ENCODE measurements at regions not wholly inside any gene's neighbourhood (a gene's known extent, or its start where the extent isn't known, plus 50 kb on each side); places are given as distances from the start of the nearest gene placed in this dataset.

GRCh38 chr2:6281524-6281923, 584.2 kb downstream of the CMPK2 start:
- H3K4me1 Mint-ChIP-seq = peaks cover 8 to 9% of the 10 kb centered on the region in 2 experiments

More at GRCh38 chr2:6281524-6281923, 584.2 kb downstream of the CMPK2 start:
- no peak overlapping the region for H3K18ac ChIP-seq (ENCODE audit: insufficient read length, low read depth, low read length)
- H3K27ac ChIP-seq (ENCODE audit: insufficient read length, low read depth, low read length) = no peak overlapping the region
- no peaks in the 10 kb centered on the region for H3K9me3 ChIP-seq (ENCODE audit: control insufficient read depth, low read depth, low read length)
- H3K79me2 ChIP-seq (ENCODE audit: insufficient read depth, low read length) = no peaks in the 10 kb centered on the region
- H3K14ac ChIP-seq (ENCODE audit: insufficient read depth, low read length) = no peak overlapping the region
- no peak overlapping the region for H2BK20ac ChIP-seq (ENCODE audit: low read depth, low read length, poor library complexity, severe bottlenecking)
- H4K8ac ChIP-seq (replicated peaks; ENCODE audit: insufficient read length, low read depth, low read length) = no peak overlapping the region
- Mint-ChIP-seq H3K4me3 (no peak overlapping the region), H3K27me3 (ENCODE audit: low read depth) (no peaks in the 10 kb centered on the region), H3K27ac (no peak overlapping the region), H3K9me3 (no peaks in the 10 kb centered on the region), H3K36me3 (ENCODE audit: insufficient read depth in 1 of 3, low read depth in 3 of 3) (no peaks in the 10 kb centered on the region)
- H2AFZ ChIP-seq (ENCODE audit: low read length) = no peak overlapping the region
- no peak overlapping the region for H3T11ph ChIP-seq (ENCODE audit: low read length)
- no peak overlapping the region for H3K23ac ChIP-seq (ENCODE audit: insufficient read length, low read depth, low read length)
- H2BK15ac ChIP-seq (ENCODE audit: low read depth, low read length) = no peak overlapping the region
- H2AK5ac ChIP-seq (ENCODE audit: insufficient read length, low read length) = no peak overlapping the region
- no CpG with 5 or more reads among the region's 5 CpGs for WGBS (ENCODE audit: extremely low coverage, insufficient read length, low lambda C conversion rate)
- H2BK120ac ChIP-seq (ENCODE audit: low read depth, low read length, poor library complexity, severe bottlenecking) = no peak overlapping the region
- H2BK12ac ChIP-seq (ENCODE audit: insufficient read length, low read depth, low read length) = no peak overlapping the region
- H4K5ac ChIP-seq (ENCODE audit: insufficient read length, low read depth, low read length) = no peak overlapping the region
- H3K4me1 ChIP-seq (ENCODE audit: insufficient read depth, low read length) = peaks cover 8% of the 10 kb centered on the region
- TF ChIP-seq CTCF (conservative IDR thresholded peaks at IDR 0.05) = no peak
- H2BK5ac ChIP-seq (ENCODE audit: insufficient read length, low read length) = no peak overlapping the region
- DNase-seq = no peak
- no peaks in the 10 kb centered on the region for H3K27me3 ChIP-seq (ENCODE audit: insufficient read depth, low read length)
- H3K4me2 ChIP-seq (ENCODE audit: insufficient read depth, insufficient read length, low read length) = no peak overlapping the region
- no peaks in the 10 kb centered on the region for H3K23me2 ChIP-seq (ENCODE audit: insufficient read length, low read depth, low read length, poor library complexity, severe bottlenecking)
- no peak overlapping the region for H4K91ac ChIP-seq (ENCODE audit: insufficient read length, low read depth, low read length)
- no peak overlapping the region for H3K56ac ChIP-seq (ENCODE audit: insufficient read length, low read depth, low read length)
- no peaks in the 10 kb centered on the region for H4K20me1 ChIP-seq (ENCODE audit: control insufficient read depth, insufficient read depth, insufficient read length)
- no peak overlapping the region for H3K9ac ChIP-seq (ENCODE audit: extremely low read depth, insufficient read length, low read length)
- H3K79me1 ChIP-seq (ENCODE audit: insufficient read depth, low read depth, low read length, poor library complexity, severe bottlenecking) = no peaks in the 10 kb centered on the region
- H3K4ac ChIP-seq (ENCODE audit: low read depth, low read length) = no peak overlapping the region

Data from H9 (cell line).